Kidney (tissue), 13 donors: ENCODE measurements at regions not wholly inside any gene's neighbourhood (a gene's known extent, or its start where the extent isn't known, plus 50 kb on each side); places are given as distances from the start of the nearest gene placed in this dataset.

Source experiments
- DNase-seq, 5 donors: peaks; one replicate each; pipeline ENCODE4 v3.0.0-alpha.2; 2013 to 2020
- FAIRE-seq: peaks from 2 replicates; lab custom pipeline; 2012; peaks lifted over from hg19 to GRCh38; lab: Jason Lieb, UNC
- H3K27ac ChIP-seq, 2 donors: one replicate each; pipeline ENCODE4 v1.7.0; 2013; ENCODE audit warnings: low read depth in 2 of 2, low read length in 2 of 2, inconsistent platforms in 1 of 2
- H3K27me3 ChIP-seq: one replicate; pipeline ENCODE4 v1.7.1; 2013; ENCODE audit warnings: low read length, inconsistent platforms; ENCODE audit not compliant: control insufficient read depth, insufficient read depth
- H3K36me3 ChIP-seq, 3 donors: one replicate each; pipeline versions ENCODE4 v1.7.0 to v1.7.1; 2013; ENCODE audit warnings: low read length in 3 of 3, control low read depth in 1 of 3, inconsistent platforms in 1 of 3; ENCODE audit not compliant: insufficient read depth in 3 of 3, control insufficient read depth in 2 of 3
- H3K4me1 ChIP-seq, 3 donors: one replicate each; pipeline versions ENCODE4 v1.7.0 to v1.7.1; 2013; ENCODE audit warnings: low read length in 3 of 3, inconsistent platforms in 1 of 3, low read depth in 1 of 3; ENCODE audit not compliant: control insufficient read depth in 2 of 3, insufficient read depth in 2 of 3
- H3K4me3 ChIP-seq, 3 donors: one replicate each; pipeline versions ENCODE4 v1.7.0 to v1.8.1; 2013; ENCODE audit warnings: low read length in 3 of 3, control low read depth in 1 of 3, inconsistent platforms in 1 of 3
- H3K9ac ChIP-seq, 3 donors: one replicate each; pipeline versions ENCODE4 v1.7.0 to v1.7.1; 2013; ENCODE audit warnings: low read length in 3 of 3, control low read depth in 1 of 3, inconsistent platforms in 1 of 3
- H3K9me3 ChIP-seq, 3 donors: one replicate each; pipeline versions ENCODE4 v1.7.0 to v1.7.1; 2013; ENCODE audit warnings: low read length in 3 of 3, control low read depth in 1 of 3, inconsistent platforms in 1 of 3; ENCODE audit not compliant: control insufficient read depth in 2 of 3, insufficient read depth in 1 of 3
- CTCF ChIP-seq: IDR thresholded peaks from 3 replicates; pipeline ENCODE4 v1.5.1; 2012; ENCODE audit warnings: mild to moderate bottlenecking, moderate library complexity, borderline replicate concordance; ENCODE audit not compliant: insufficient read depth; ENCODE audit errors: extremely low read depth
- intact Hi-C: fragments of 100-400 bp; cut with DNase I; formaldehyde crosslinking; loops from one replicate; pipeline ENCODE4 v1.11.1; 2022
- donor health status: control.
- donor health status: control.
- donor health status: control.
- donor health status: control.
- donor health status: control.
- donor health status: DM: yes; HTN: yes; CAD: no.
- donor health status: Normal renal cell carcinoma (clear cell type).

- no peaks in the 10 kb centered on the region for H3K9me3 ChIP-seq
- no peak overlapping the region for H3K4me3 ChIP-seq
- H3K27ac ChIP-seq, result no peak overlapping the region
- H3K4me1 ChIP-seq, result no peaks in the 10 kb centered on the region
- TF ChIP-seq CTCF, result no peak
- DNase-seq (no peak), FAIRE-seq (no peak)
- no peak overlapping the region for H3K9ac ChIP-seq
- H3K36me3 ChIP-seq, result no peaks in the 10 kb centered on the region
- no peaks in the 10 kb centered on the region for H3K27me3 ChIP-seq
- intact Hi-C loops, result no loop called here
Observed at GRCh38 chr1:214997685-214998084, 84.9 kb upstream of the KCNK2 start.

GRCh38 chr1:215001419-215002021 lies 81.0 kb upstream of the KCNK2 start:
- FAIRE-seq (no peak), DNase-seq (no peak)
- no peaks in the 10 kb centered on the region for H3K4me1 ChIP-seq
- H3K27me3 ChIP-seq, result no peaks in the 10 kb centered on the region
- intact Hi-C loops, result no loop called here
- no peak overlapping the region for H3K4me3 ChIP-seq
- no peaks in the 10 kb centered on the region for H3K36me3 ChIP-seq
- no peak overlapping the region for H3K9ac ChIP-seq
- H3K27ac ChIP-seq, result no peak overlapping the region
- H3K9me3 ChIP-seq, result no peaks in the 10 kb centered on the region
- no peak for TF ChIP-seq CTCF

- intact Hi-C loops, result no loop called here
Observed at GRCh38 chr1:215002471-215002870, 80.1 kb upstream of the KCNK2 start.

More at GRCh38 chr1:215002471-215002870, 80.1 kb upstream of the KCNK2 start:
- Histone ChIP-seq H3K9me3 (no peaks in the 10 kb centered on the region), H3K27me3 (no peaks in the 10 kb centered on the region), H3K27ac (no peak overlapping the region), H3K36me3 (no peaks in the 10 kb centered on the region), H3K9ac (no peak overlapping the region), H3K4me1 (no peaks in the 10 kb centered on the region), H3K4me3 (no peak overlapping the region)
- no peak for TF ChIP-seq CTCF
- FAIRE-seq, result no peak
- DNase-seq, result no peak
